Loucy (cell line): ENCODE measurements at regions not wholly inside any gene's neighbourhood (a gene's known extent, or its start where the extent isn't known, plus 50 kb on each side); places are given as distances from the start of the nearest gene placed in this dataset.
A peak's percentile ranks its signal among the peaks of the same experiment; 100 is the strongest.

Source experiments
- EZH2phosphoT487 ChIP-seq: fragments of 200-600 bp; IDR thresholded peaks from 2 replicates; pipeline ENCODE4 v1.6.1; 2018; ENCODE audit warnings: antibody characterized with exemption, mild to moderate bottlenecking, moderate library complexity, borderline replicate concordance
- TF ChIP-seq, protein P1 (sequence below): fragments of 200-600 bp; sonication (generic); conservative IDR thresholded peaks from 2 replicates; pipeline ENCODE4 v1.5.1; 2014; ENCODE audit warnings: mild to moderate bottlenecking, antibody characterized with exemption, low read length

DNA sequence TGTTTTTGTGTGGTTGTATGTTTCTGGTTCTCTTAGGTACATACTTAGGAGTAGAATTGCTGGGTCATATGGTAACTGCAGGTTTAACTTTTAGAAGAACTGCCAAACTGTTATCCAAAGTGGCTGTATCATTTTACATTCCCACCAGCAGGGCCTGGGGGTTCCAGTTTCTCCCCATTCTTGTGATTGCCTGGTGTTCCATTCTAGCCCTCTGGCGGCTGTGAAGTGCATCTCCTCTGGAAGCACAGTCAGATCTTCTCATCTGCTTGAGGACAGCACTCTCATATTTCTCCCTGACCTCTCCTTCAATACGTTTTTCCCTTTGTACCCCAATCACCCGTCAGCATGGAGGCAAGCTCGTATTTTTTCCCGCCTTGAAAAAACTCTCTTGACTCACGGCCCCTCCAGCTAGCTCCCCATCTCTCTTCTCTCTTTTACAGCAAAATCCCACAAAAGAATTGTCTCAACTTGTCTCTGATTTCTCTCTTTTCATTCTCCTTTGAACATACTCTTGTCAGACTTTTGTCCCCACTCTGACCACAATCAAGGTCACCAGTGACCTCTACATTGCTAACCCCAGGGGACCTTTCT is 56.8 kb upstream of the THY1 start:
- TF ChIP-seq, protein P1, sequence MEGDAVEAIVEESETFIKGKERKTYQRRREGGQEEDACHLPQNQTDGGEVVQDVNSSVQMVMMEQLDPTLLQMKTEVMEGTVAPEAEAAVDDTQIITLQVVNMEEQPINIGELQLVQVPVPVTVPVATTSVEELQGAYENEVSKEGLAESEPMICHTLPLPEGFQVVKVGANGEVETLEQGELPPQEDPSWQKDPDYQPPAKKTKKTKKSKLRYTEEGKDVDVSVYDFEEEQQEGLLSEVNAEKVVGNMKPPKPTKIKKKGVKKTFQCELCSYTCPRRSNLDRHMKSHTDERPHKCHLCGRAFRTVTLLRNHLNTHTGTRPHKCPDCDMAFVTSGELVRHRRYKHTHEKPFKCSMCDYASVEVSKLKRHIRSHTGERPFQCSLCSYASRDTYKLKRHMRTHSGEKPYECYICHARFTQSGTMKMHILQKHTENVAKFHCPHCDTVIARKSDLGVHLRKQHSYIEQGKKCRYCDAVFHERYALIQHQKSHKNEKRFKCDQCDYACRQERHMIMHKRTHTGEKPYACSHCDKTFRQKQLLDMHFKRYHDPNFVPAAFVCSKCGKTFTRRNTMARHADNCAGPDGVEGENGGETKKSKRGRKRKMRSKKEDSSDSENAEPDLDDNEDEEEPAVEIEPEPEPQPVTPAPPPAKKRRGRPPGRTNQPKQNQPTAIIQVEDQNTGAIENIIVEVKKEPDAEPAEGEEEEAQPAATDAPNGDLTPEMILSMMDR, result peak; percentile 64
- TF ChIP-seq EZH2phosphoT487, result no peak
